ENCODE measurements at regions not wholly inside any gene's neighbourhood (a gene's known extent, or its start where the extent isn't known, plus 50 kb on each side); places are given as distances from the start of the nearest gene placed in this dataset.

- no peak for TF ChIP-seq RCOR1 (IDR thresholded peaks at IDR 0.05; ENCODE audit: low read depth, low read length)
- no peak for TF ChIP-seq FOSL2 (IDR thresholded peaks at IDR 0.05)
- no peak for TF ChIP-seq FOSL2 (CRISPR knock-in tag; IDR thresholded peaks at IDR 0.05)
- no peak for TF ChIP-seq CTCF (IDR thresholded peaks at IDR 0.05)
- no peak for TF ChIP-seq SMC3 (IDR thresholded peaks at IDR 0.05)
- no peak for TF ChIP-seq EP300 (IDR thresholded peaks at IDR 0.05)
- no peak for TF ChIP-seq USF2 (IDR thresholded peaks at IDR 0.05)
- TF ChIP-seq REST (IDR thresholded peaks at IDR 0.05): no peak
- TF ChIP-seq MAX (IDR thresholded peaks at IDR 0.05): no peak
- TF ChIP-seq KDM1A (IDR thresholded peaks at IDR 0.05; ENCODE audit: low read depth): no peak
- TF ChIP-seq POLR2A (IDR thresholded peaks at IDR 0.05; ENCODE audit: low read length): no peak
- TF ChIP-seq BHLHE40 (IDR thresholded peaks at IDR 0.05; ENCODE audit: low read depth, low read length): no peak
- no peak for TF ChIP-seq MAFK (IDR thresholded peaks at IDR 0.05; ENCODE audit: partially characterized antibody)
- no peak for TF ChIP-seq ESRRA (IDR thresholded peaks at IDR 0.05; ENCODE audit: borderline replicate concordance, low read length)
Observed at GRCh38 chr15:36331531-36332275, 247.7 kb upstream of the CDIN1 start.
